DND-41 (cell line): ENCODE measurements at regions not wholly inside any gene's neighbourhood (a gene's known extent, or its start where the extent isn't known, plus 50 kb on each side); places are given as distances from the start of the nearest gene placed in this dataset.

Source experiments
- CTCF ChIP-seq: IDR thresholded peaks from 2 replicates; pipeline ENCODE4 v1.5.1; 2012; ENCODE audit warnings: borderline replicate concordance, low read length, moderate library complexity, mild to moderate bottlenecking; ENCODE audit not compliant: poor library complexity, severe bottlenecking; ENCODE audit errors: extremely low read depth
- EZH2 ChIP-seq: IDR thresholded peaks from 3 replicates; pipeline ENCODE4 v1.6.1; 2012; ENCODE audit warnings: borderline replicate concordance, low read depth, mild to moderate bottlenecking, moderate library complexity, low read length, inconsistent platforms; ENCODE audit not compliant: severe bottlenecking

GRCh38 chr20:10779911-10780310, 106.1 kb upstream of the JAG1 start:
- TF ChIP-seq CTCF (no peak), EZH2 (no peak)
